C4-2B (cell line): ENCODE measurements at regions not wholly inside any gene's neighbourhood (a gene's known extent, or its start where the extent isn't known, plus 50 kb on each side); places are given as distances from the start of the nearest gene placed in this dataset.

ENCODE experiments used
- CTCF ChIP-seq: fragments of 450-650 bp; conservative IDR thresholded peaks from 2 replicates; pipeline ENCODE4 v1.5.1; 2017; ENCODE audit warnings: mild to moderate bottlenecking
- ZFX ChIP-seq: fragments of 450-650 bp; IDR thresholded peaks from 2 replicates; pipeline ENCODE4 v1.6.1; 2017

GRCh38 chr5:19001539-19001938, 986.5 kb downstream of the CDH18 start:
- no peak for TF ChIP-seq CTCF
- no peak for TF ChIP-seq ZFX
